NCI-H82 treated with DMSO at 0.1 percent for 48 hours (cell line): ENCODE measurements at regions not wholly inside any gene's neighbourhood (a gene's known extent, or its start where the extent isn't known, plus 50 kb on each side); places are given as distances from the start of the nearest gene placed in this dataset.
"Not testable (repeated sequence)": the region's sequence is repeated elsewhere in the genome, so short reads cannot be mapped to it uniquely, and the experiment has no call there.

Source experiments
- DNase-seq: peaks from one replicate; lab custom pipeline; 2025; ENCODE audit not compliant: unreplicated experiment; lab: John Stamatoyannopoulos, UW

DNA sequence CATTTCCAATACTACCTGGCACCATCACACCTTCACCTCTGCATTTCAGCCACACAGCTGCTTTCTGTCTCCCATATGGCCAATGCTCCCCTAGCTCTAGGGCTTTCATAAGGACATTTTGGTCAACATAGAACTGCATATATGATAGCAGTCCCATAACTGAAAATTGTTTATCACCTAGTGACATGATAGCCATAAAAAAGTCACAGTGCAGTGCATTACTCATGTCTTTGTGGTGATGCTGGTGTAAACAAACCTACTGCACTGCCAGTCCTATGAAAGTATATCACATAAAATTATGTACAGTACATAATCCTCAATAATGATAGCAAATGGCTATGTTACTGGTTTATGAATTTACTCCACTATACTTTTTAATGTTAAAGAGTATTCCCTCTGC lies 221.0 kb downstream of the NAF1 start:
- DNase-seq: no peak

DNA sequence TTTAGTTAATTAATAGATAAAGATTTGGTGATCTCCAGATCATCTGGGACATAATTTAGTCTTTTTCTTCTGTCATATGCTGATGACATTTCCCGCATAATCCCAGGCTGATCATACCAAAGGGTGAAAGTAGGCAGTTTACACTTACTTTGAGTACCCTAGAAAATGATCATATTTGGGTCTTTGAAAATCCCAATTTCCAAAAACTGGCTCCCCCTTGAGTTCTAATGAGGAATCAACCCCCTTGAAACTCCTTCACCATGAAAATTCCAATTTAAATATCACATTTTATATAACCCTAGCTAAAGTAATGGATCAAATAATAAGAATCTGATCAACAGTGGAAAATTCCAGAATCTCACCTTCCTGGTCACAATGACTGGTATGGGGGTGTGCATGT lies 223.4 kb downstream of the NAF1 start:
- DNase-seq: no peak

- DNase-seq: no peak
Measured at GRCh38 chr4:162938738-162939485, 227.8 kb downstream of the NAF1 start.

GRCh38 chr4:162935214-162935613 lies 231.5 kb downstream of the NAF1 start:
- no peak for DNase-seq

GRCh38 chr4:162931286-162931685 lies 235.4 kb downstream of the NAF1 start:
- no peak for DNase-seq

GRCh38 chr4:162921178-162921785 lies 245.4 kb downstream of the NAF1 start:
- DNase-seq: no peak

DNA sequence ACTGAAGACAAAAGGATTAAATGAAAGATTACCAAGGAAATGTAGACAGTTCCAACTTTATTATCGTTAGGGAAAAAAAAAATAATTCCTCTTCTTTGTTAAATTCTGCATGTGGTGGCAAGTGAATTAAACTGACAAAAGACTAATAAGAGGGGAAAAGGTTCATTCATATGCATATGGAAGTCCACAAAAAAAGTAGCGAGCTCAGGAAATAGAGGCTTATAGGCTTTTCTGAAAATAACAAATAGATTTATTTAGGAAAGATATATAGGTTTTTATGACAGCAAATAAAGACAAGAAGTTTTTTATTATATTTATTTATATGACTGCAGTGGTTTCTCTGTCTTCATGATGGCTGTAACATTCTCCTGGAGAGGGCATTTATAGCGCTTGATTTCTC lies 246.0 kb downstream of the NAF1 start:
- DNase-seq: no peak

GRCh38 chr4:162912482-162912881 lies 254.2 kb downstream of the NAF1 start:
- no peak for DNase-seq

DNA sequence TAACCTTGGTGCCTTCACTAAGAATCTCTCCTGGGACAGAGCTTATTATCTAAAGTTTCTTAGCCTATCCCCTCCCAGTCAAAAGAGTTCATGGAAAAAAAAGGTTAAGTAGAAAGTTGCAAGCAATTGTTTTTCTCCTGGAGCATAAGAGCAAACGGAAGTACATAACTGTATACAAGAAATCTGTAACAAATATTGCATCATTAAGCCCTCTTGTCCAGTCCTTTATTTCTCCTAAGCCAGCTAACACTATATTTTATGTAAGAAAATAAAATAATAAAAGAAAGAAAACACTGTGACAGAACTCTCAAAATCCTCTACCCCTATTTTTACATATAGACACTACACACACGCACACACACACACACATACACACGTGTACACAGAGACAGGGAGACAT lies 255.3 kb downstream of the NAF1 start:
- no peak for DNase-seq

DNA sequence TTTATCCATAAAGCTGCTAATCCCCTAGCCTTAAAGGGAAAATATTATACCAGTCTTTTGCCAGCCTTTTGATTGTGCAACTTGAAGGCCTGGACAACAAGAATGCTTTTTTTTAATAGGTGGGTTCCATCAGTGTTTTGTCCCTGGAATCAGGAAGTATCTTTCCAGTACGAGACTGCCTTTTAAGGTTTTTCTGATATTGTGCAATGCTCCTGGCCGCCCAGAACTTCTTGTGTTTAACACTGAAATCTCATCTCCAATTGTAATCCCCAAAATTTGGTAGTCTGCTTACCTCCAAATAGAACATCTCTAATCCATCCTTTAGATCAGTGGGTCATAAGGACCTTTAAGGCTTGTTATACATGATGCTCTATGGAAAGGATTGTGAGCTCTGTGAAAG lies 256.7 kb downstream of the NAF1 start:
- DNase-seq: no peak

GRCh38 chr4:162894387-162894786 lies 272.3 kb downstream of the NAF1 start:
- no peak for DNase-seq

DNA sequence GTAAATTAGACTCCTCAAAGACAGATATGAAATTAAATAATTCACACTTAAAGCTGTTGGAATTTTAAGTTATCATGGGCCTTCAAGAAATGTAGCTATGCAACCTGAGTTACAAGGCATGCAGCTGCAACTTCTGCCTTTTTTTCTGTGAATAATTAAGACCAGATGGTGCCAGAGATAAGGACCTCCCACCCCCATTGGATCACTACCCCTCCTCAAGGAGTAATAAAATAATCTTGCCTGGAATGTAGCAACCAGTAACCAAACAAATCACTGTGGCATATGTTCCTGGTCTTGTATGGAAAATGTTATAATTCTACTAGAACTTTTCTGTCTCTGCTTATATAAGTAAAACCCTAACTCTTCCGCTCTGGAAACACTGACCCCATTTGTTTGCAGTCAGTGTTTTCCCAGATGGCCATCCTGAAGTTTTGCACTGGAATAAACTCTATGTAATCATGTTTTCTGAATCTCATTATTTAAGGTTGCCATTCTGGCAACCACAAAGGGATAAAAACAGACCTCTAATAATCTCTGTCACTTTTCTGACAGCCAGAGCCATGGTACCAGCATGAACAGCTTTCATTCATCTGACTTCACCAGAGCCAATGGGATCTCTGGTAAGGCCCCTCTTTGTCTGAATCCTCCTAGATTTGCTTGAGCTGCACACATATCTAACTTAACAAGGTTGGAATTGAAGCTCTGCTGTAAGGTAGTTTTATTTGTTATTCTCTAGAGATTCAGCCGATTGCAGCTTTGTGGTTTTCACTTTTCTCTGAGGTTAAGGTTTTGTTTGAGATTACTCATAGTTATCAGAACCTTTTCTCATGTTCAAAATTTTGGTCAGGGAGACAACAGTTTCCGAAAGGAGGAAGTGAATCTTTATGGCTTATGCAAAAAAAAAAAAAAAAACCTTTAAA lies 274.6 kb downstream of the NAF1 start:
- DNase-seq: peak; percentile 90

DNA sequence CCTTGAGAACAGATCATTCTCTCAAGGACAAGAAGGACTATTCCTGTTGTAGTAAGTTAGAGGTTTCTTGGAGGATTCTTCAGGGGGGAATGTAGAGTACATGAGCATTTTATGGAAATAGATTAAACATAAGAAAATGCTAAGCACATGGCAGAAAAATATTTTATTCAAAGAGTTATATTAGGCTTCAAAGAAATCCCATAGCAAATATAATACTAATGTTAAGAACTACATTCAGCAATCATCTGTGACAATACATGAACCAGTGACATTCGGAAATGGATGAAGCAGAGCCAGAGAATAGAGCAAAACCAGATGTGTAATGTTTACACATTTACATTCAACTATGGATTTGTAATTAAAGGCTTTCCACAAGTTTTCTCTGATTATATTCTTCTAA lies 288.6 kb downstream of the NAF1 start:
- no peak for DNase-seq

GRCh38 chr4:162874748-162875147 lies 291.9 kb downstream of the NAF1 start:
- no peak for DNase-seq

DNA sequence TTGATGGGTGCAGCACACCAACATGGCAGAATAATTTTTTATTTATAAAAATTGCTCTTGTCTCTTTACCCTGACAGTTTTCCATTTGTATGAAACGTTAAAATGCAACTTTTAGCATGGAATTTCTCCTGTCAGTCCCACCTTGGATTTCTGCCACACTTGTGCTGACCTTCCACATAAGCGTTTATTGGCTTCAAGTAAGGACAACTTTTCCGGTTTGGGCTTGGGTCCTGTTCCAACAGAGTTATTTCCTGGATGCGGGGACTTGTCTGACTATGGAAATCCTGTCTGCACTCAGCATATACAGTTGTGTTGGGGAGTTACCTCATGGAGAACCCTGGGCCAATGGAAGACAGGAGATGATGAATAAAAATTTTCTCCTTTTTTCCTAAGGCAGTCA lies 294.7 kb downstream of the NAF1 start:
- DNase-seq: no peak

DNA sequence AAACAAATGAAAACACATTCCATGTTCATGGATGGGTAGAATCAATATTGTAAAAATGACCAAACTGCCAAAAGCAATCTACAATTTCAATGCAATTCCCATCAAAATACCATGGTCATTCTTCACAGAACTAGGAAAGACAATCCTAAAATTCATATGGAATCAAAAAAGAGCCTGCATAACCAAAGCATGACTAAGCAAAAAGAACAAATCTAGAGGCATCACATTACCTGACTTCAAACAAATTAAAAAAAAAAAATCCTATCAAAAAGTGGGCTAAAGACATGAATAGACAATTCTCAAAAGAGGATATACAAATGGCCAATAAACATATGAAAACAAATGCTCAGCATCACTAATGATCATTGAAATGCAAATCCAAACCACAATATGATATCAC lies 297.5 kb downstream of the NAF1 start:
- DNase-seq: no peak

DNA sequence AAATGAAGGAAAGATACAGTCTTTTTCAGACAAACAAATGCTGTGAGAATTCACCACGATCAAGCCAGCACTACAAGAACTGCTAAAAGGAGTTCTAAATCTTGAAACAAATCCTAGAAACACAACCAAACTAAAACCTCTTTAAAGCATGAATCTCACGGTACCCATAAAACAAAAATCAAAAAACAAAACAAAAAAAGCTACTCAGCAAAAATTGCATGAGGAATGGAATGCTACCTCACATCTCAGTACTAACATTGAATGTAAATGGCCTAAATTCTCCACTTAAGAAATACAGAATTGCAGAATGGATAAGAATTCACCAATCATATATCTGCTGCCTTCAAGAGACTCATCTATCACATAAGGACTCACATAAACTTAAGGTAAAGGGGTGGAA lies 300.1 kb downstream of the NAF1 start:
- no peak for DNase-seq

- no peak for DNase-seq
Measured at GRCh38 chr4:162865102-162865501, 301.6 kb downstream of the NAF1 start.

DNA sequence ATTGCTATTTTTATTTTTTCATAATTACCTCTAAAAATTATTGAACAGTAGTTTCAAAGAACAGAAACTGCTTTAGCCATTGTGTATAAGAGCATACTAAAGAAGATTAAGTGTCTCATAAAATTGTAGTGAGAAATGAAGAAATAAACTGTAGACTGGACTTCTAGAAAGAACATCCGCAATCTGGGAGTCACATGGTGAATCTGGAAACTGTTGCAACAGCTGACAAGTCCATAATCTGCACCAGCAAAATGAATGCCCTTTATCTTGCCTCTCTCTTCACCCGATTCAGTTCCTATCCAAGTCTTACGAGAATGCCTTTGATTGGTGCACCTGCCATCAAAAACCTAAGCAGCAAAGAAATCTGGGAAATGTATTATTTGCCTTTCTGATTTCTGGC lies 312.9 kb downstream of the NAF1 start:
- DNase-seq: no peak

- DNase-seq: no peak
Measured at GRCh38 chr4:162852642-162853041, 314.0 kb downstream of the NAF1 start.

DNA sequence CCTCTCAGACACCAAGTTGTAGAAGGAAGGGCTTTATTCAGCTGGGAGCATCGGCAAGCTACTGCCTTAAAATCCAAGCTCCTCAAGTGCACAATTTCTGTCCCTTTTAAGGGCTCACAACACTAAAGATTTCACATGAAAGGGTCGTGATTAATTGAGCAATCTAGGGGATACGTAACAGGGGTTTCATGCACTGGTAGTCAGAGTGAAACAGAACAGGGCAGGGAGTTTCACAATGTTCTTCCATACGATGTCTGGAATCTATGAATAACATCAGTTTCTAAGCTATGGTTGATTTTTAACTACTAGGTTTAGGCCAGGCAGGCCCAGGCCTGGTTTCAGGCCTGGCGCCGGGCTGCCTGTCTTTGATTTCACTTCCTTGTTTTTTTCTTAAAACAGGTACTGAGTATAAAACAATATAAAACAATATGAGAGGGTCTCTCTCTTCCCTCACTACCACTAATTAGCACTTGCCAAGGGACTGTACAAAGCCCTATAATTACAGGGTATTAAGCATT lies 315.4 kb downstream of the NAF1 start:
- DNase-seq: not testable (repeated sequence)

GRCh38 chr4:162849937-162850336 lies 316.8 kb downstream of the NAF1 start:
- no peak for DNase-seq
